Breast epithelium (tissue), 3 donors: ENCODE measurements at regions not wholly inside any gene's neighbourhood (a gene's known extent, or its start where the extent isn't known, plus 50 kb on each side); places are given as distances from the start of the nearest gene placed in this dataset.

Experiments used
- POLR2A ChIP-seq: fragments of 450-650 bp; IDR thresholded peaks from one replicate; pipeline ENCODE4 v1.6.1; 2016; ENCODE audit warnings: antibody characterized with exemption, mild to moderate bottlenecking, moderate library complexity
- POLR2AphosphoS5 ChIP-seq, 3 donors: sonication (generic); formaldehyde crosslinking; IDR thresholded peaks; one replicate each; pipeline ENCODE4 v1.6.1; 2017; ENCODE audit warnings: antibody characterized with exemption in 3 of 3
- TF ChIP-seq, protein P1 (sequence below), 3 donors: fragments of 450-650 bp; IDR thresholded peaks; one replicate each; pipeline ENCODE4 v1.5.1; 2016 to 2017; ENCODE audit warnings: antibody characterized with exemption in 3 of 3, mild to moderate bottlenecking in 3 of 3, moderate library complexity in 3 of 3

DNA sequence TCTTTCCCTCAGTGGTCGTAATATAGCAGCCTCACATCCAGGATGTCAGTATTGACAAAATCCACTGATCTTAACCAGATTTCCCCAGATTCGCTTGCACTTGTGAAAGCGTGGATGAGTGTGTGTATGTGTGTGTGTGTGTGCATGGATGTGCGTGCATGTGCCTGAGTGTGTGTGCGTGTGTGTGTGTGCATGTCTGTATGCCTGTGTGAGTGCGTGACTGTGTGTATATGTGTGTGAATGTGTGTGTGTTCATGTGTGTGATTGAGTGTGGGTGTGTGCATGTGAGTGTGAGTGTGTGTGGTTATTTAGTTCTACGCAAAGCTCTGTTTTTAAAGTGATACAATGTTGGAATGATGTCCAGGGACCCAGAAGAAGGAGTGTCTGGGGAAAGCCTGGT lies 723.2 kb downstream of the BRD1 start:
- no peak for TF ChIP-seq POLR2A
- TF ChIP-seq, protein P1, sequence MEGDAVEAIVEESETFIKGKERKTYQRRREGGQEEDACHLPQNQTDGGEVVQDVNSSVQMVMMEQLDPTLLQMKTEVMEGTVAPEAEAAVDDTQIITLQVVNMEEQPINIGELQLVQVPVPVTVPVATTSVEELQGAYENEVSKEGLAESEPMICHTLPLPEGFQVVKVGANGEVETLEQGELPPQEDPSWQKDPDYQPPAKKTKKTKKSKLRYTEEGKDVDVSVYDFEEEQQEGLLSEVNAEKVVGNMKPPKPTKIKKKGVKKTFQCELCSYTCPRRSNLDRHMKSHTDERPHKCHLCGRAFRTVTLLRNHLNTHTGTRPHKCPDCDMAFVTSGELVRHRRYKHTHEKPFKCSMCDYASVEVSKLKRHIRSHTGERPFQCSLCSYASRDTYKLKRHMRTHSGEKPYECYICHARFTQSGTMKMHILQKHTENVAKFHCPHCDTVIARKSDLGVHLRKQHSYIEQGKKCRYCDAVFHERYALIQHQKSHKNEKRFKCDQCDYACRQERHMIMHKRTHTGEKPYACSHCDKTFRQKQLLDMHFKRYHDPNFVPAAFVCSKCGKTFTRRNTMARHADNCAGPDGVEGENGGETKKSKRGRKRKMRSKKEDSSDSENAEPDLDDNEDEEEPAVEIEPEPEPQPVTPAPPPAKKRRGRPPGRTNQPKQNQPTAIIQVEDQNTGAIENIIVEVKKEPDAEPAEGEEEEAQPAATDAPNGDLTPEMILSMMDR (IDR thresholded peaks at IDR 0.05), result no peak
- TF ChIP-seq POLR2AphosphoS5 (IDR thresholded peaks at IDR 0.05), result no peak
